WI38 (cell line): ENCODE measurements at regions not wholly inside any gene's neighbourhood (a gene's known extent, or its start where the extent isn't known, plus 50 kb on each side); places are given as distances from the start of the nearest gene placed in this dataset.

Source experiments
- H3K4me3 ChIP-seq: 2 replicates; pipeline ENCODE4 v1.5.1; 2011; ENCODE audit warnings: low read depth, mild to moderate bottlenecking, control low read depth, low read length
- CTCF ChIP-seq: IDR thresholded peaks from 2 replicates; pipeline ENCODE4 v1.5.1; 2012; ENCODE audit warnings: low read depth, mild to moderate bottlenecking, control low read depth, low read length

GRCh38 chr18:67813380-67814028, 297.0 kb upstream of the DSEL start:
- no peak for TF ChIP-seq CTCF
- no peak overlapping the region for H3K4me3 ChIP-seq

- TF ChIP-seq CTCF = no peak
- H3K4me3 ChIP-seq = no peak overlapping the region
Observed at GRCh38 chr18:67805261-67805660, 288.7 kb upstream of the DSEL start.

GRCh38 chr18:67794521-67794920, 278.0 kb upstream of the DSEL start:
- no peak overlapping the region for H3K4me3 ChIP-seq
- no peak for TF ChIP-seq CTCF

- no peak overlapping the region for H3K4me3 ChIP-seq
- TF ChIP-seq CTCF = no peak
Observed at GRCh38 chr18:67790527-67790926, 274.0 kb upstream of the DSEL start.

- H3K4me3 ChIP-seq = no peak overlapping the region
- no peak for TF ChIP-seq CTCF
Observed at GRCh38 chr18:67789165-67789545, 272.6 kb upstream of the DSEL start.

- TF ChIP-seq CTCF = no peak
- no peak overlapping the region for H3K4me3 ChIP-seq
Observed at GRCh38 chr18:67788310-67789164, 272.0 kb upstream of the DSEL start.
